B cell (primary cell): ENCODE measurements at regions not wholly inside any gene's neighbourhood (a gene's known extent, or its start where the extent isn't known, plus 50 kb on each side); places are given as distances from the start of the nearest gene placed in this dataset.
"Not testable (repeated sequence)": the region's sequence is repeated elsewhere in the genome, so short reads cannot be mapped to it uniquely, and the experiment has no call there.

ENCODE experiments used
- ATAC-seq: fragments of 200-7000 bp; cut with Tn5 transposase; one replicate; pipeline ENCODE4 v1.10.0; 2021; ENCODE audit warnings: low read depth, mild to moderate bottlenecking, moderate number of reproducible peaks, moderate library complexity
- CTCF ChIA-PET: fragments of 350-600 bp; sonication (Branson Sonifier 250); formaldehyde crosslinking; loops from one replicate; lab custom pipeline; 2021; ENCODE audit warnings: antibody characterized with exemption, inconsistent platforms; lab: Charles Lee
- POLR2A ChIA-PET: fragments of 350-600 bp; sonication (Branson Sonifier 250); formaldehyde crosslinking; loops from one replicate; lab custom pipeline; 2021; ENCODE audit warnings: antibody characterized with exemption; lab: Charles Lee
- DNase-seq: peaks from one replicate; pipeline ENCODE4 v3.0.0; 2013
- H2AFZ ChIP-seq: 2 replicates; pipeline ENCODE4 v1.6.1; 2012; ENCODE audit warnings: mild to moderate bottlenecking, low read depth, low read length; ENCODE audit not compliant: insufficient read depth, poor library complexity, severe bottlenecking
- H3K27ac ChIP-seq, 2 donors: 1 replicate in 1 of 2; 2 replicates in 1 of 2; pipeline ENCODE4 v1.5.1; 2012 to 2013; ENCODE audit warnings: low read length in 2 of 2, mild to moderate bottlenecking in 2 of 2, moderate library complexity in 1 of 2
- H3K27me3 ChIP-seq, 4 experiments: fragments of 200-600 bp in 1 of 4; sonication (generic) in 1 of 4; replicated peaks in 1 of 4; 1 replicate in 2 of 4; 2 replicates in 2 of 4; pipeline versions ENCODE4 v1.6.1 to v1.7.0; 2013 to 2016; ENCODE audit warnings: low read length in 3 of 4, mild to moderate bottlenecking in 2 of 4, mixed read lengths in 1 of 4, moderate library complexity in 1 of 4; ENCODE audit not compliant: insufficient read depth in 4 of 4, control insufficient read depth in 3 of 4; ENCODE audit errors: control extremely low read depth in 1 of 4
- H3K36me3 ChIP-seq, 2 experiments: replicated peaks in 1 of 2; 1 replicate in 1 of 2; 2 replicates in 1 of 2; pipeline versions ENCODE4 v1.6.1 to v1.7.1; 2013; ENCODE audit warnings: low read length in 1 of 2; ENCODE audit not compliant: insufficient read depth in 2 of 2, control insufficient read depth in 1 of 2; ENCODE audit errors: control extremely low read depth in 1 of 2, extremely low read depth in 1 of 2
- H3K4me1 ChIP-seq, 2 donors: fragments of 200-600 bp in 1 of 2; sonication (generic) in 1 of 2; 1 replicate in 1 of 2; 2 replicates in 1 of 2; pipeline versions ENCODE4 v1.5.1 to v1.6.1; 2013 to 2017; ENCODE audit warnings: low read length in 2 of 2; ENCODE audit not compliant: control insufficient read depth in 2 of 2, insufficient read depth in 2 of 2
- H3K4me2 ChIP-seq: replicated peaks from 2 replicates; pipeline ENCODE3; 2012; ENCODE audit warnings: mild to moderate bottlenecking, low read depth, low read length; ENCODE audit not compliant: poor library complexity, severe bottlenecking
- H3K4me3 ChIP-seq, 5 experiments: fragments of 200-600 bp in 1 of 5; sonication (generic) in 1 of 5; 1 replicate in 3 of 5; 2 replicates in 2 of 5; pipeline versions ENCODE4 v1.5.1 to v1.7.0; 2011 to 2016; ENCODE audit warnings: low read length in 4 of 5, mild to moderate bottlenecking in 4 of 5, low read depth in 2 of 5, control low read depth in 1 of 5, moderate library complexity in 1 of 5; ENCODE audit not compliant: insufficient read depth in 1 of 5; ENCODE audit errors: control extremely low read depth in 1 of 5, extremely low read depth in 1 of 5
- H3K79me2 ChIP-seq: fragments of 200-600 bp; sonication (generic); one replicate; pipeline ENCODE4 v1.6.0; 2016; ENCODE audit warnings: low read length; ENCODE audit not compliant: control insufficient read depth, insufficient read depth
- H3K9ac ChIP-seq: fragments of 200-600 bp; sonication (generic); 2 replicates; pipeline ENCODE4 v1.6.1; 2017; ENCODE audit warnings: mild to moderate bottlenecking, low read length, moderate library complexity
- H3K9me3 ChIP-seq, 3 donors: one replicate each; pipeline versions ENCODE4 v1.6.1 to v1.7.1; 2013; ENCODE audit warnings: low read length in 2 of 3; ENCODE audit not compliant: control insufficient read depth in 2 of 3, insufficient read depth in 1 of 3; ENCODE audit errors: control extremely low read depth in 1 of 3
- H4K20me1 ChIP-seq: 2 replicates; pipeline ENCODE4 v1.6.0; 2012; ENCODE audit warnings: mild to moderate bottlenecking, low read length; ENCODE audit not compliant: insufficient read depth, control insufficient read depth, poor library complexity, severe bottlenecking
- H3K27ac Mint-ChIP-seq: one replicate; pipeline ENCODE4 v1.8.0; 2021; ENCODE audit warnings: mixed read lengths
- H3K27me3 Mint-ChIP-seq: one replicate; pipeline ENCODE4 v1.8.0; 2021; ENCODE audit warnings: mixed read lengths
- H3K4me1 Mint-ChIP-seq: one replicate; pipeline ENCODE4 v1.8.0; 2021; ENCODE audit warnings: mixed read lengths
- H3K4me3 Mint-ChIP-seq: one replicate; pipeline ENCODE4 v1.8.0; 2021; ENCODE audit warnings: mixed read lengths
- H3K9me3 Mint-ChIP-seq: one replicate; pipeline ENCODE4 v1.8.0; 2022; ENCODE audit warnings: mixed read lengths; ENCODE audit not compliant: insufficient read depth
- EZH2 ChIP-seq: IDR thresholded peaks from 2 replicates; pipeline ENCODE4 v1.6.1; 2012; ENCODE audit warnings: borderline replicate concordance, low read depth, mild to moderate bottlenecking, moderate library complexity, low read length; ENCODE audit not compliant: insufficient read depth, poor library complexity, severe bottlenecking
- WGBS: methylation state at CpG from one replicate; pipeline ENCODE4 v1.1.5; 2013; ENCODE audit warnings: missing lambda C conversion rate; ENCODE audit not compliant: insufficient coverage; 5-methylcytosine and 5-hydroxymethylcytosine counted together
- intact Hi-C: fragments of 100-400 bp; cut with micrococcal nuclease; formaldehyde crosslinking; loops from one replicate; pipeline ENCODE4 v1.10.0; 2022
- TF ChIP-seq, protein P1 (sequence below): fragments of 200-600 bp; IDR thresholded peaks from one replicate; pipeline ENCODE4 v1.8.0; 2022; ENCODE audit warnings: antibody characterized with exemption, mild to moderate bottlenecking

DNA sequence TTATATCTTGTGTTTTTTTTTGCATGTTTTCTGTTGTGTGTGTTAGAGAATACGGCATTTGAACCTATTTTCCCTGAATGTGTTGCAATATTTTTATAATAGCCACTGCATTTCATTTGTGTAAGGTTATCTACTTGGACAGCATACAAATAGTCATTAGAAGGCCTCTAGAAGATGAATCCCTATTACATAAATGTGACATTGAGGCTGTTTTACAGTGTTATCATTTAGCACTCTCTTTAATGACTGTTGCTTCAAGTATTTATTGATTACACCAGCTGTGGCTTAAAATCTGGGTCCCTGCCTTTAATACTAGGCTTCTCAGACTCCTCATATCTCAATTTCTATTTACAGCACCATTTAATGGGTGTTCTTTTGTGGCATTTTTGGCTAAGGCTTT is 465.8 kb downstream of the FRK start:
- TF ChIP-seq, protein P1, sequence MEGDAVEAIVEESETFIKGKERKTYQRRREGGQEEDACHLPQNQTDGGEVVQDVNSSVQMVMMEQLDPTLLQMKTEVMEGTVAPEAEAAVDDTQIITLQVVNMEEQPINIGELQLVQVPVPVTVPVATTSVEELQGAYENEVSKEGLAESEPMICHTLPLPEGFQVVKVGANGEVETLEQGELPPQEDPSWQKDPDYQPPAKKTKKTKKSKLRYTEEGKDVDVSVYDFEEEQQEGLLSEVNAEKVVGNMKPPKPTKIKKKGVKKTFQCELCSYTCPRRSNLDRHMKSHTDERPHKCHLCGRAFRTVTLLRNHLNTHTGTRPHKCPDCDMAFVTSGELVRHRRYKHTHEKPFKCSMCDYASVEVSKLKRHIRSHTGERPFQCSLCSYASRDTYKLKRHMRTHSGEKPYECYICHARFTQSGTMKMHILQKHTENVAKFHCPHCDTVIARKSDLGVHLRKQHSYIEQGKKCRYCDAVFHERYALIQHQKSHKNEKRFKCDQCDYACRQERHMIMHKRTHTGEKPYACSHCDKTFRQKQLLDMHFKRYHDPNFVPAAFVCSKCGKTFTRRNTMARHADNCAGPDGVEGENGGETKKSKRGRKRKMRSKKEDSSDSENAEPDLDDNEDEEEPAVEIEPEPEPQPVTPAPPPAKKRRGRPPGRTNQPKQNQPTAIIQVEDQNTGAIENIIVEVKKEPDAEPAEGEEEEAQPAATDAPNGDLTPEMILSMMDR: no peak
- TF ChIP-seq EZH2: no peak
- H3K4me3 Mint-ChIP-seq: no peak overlapping the region
- DNase-seq (no peak), ATAC-seq (no peak)
- H3K9me3 ChIP-seq: no peaks in the 10 kb centered on the region
- no CpG with 5 or more reads among the region's 1 CpG for WGBS
- ChIA-PET CTCF (no interaction called here), POLR2A (no interaction called here)
- H3K36me3 ChIP-seq: no peaks in the 10 kb centered on the region
- H3K27ac ChIP-seq: no peak overlapping the region
- no peaks in the 10 kb centered on the region for H3K27me3 ChIP-seq
- H3K4me3 ChIP-seq: no peak overlapping the region
- H3K9me3 Mint-ChIP-seq: no peaks in the 10 kb centered on the region
- no peaks in the 10 kb centered on the region for H3K79me2 ChIP-seq
- intact Hi-C loops: no loop called here
- H3K9ac ChIP-seq: no peak overlapping the region
- no peaks in the 10 kb centered on the region for H3K27me3 Mint-ChIP-seq
- no peaks in the 10 kb centered on the region for H3K4me1 ChIP-seq
- no peak overlapping the region for H3K27ac Mint-ChIP-seq
- no peak overlapping the region for H3K4me2 ChIP-seq
- no peaks in the 10 kb centered on the region for H4K20me1 ChIP-seq
- no peaks in the 10 kb centered on the region for H3K4me1 Mint-ChIP-seq
- H2AFZ ChIP-seq: no peak overlapping the region

DNA sequence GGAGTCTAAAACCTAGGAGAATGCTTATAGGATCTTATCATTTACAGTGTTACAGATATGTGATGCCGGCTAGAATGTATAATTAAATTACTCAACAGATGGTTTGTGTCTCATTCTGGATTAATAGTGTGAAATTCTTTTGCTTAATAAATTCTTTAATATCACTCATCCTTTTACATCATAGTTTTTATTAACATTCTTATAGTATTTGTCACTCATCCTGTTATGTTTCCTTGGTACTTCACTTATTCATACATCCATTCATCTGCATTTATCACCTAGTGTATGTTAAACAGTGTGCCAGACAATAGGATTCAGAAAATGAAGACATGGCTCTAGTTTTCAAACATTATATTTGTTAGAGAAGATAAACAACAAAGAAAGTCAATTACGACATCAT is 468.7 kb downstream of the FRK start:
- no peak for ATAC-seq
- no peaks in the 10 kb centered on the region for H3K4me1 Mint-ChIP-seq
- no peak overlapping the region for H3K4me2 ChIP-seq
- WGBS: no CpG with 5 or more reads among the region's 2 CpGs
- no peaks in the 10 kb centered on the region for H3K4me1 ChIP-seq
- H3K4me3 ChIP-seq: no peak overlapping the region
- no peaks in the 10 kb centered on the region for H3K9me3 Mint-ChIP-seq
- no peaks in the 10 kb centered on the region for H3K27me3 ChIP-seq
- ChIA-PET CTCF (no interaction called here), POLR2A (no interaction called here)
- H3K9me3 ChIP-seq: peaks cover 0 to 2% (median 0%) of the 10 kb centered on the region in 3 donors
- no peak overlapping the region for H3K27ac Mint-ChIP-seq
- H3K27me3 Mint-ChIP-seq: no peaks in the 10 kb centered on the region
- no peak overlapping the region for H3K27ac ChIP-seq
- intact Hi-C loops: no loop called here
- H2AFZ ChIP-seq: no peak overlapping the region
- no peak overlapping the region for H3K4me3 Mint-ChIP-seq
- no peak for DNase-seq
- no peaks in the 10 kb centered on the region for H4K20me1 ChIP-seq
- no peak overlapping the region for H3K9ac ChIP-seq
- no peaks in the 10 kb centered on the region for H3K36me3 ChIP-seq
- TF ChIP-seq EZH2: no peak
- no peaks in the 10 kb centered on the region for H3K79me2 ChIP-seq

DNA sequence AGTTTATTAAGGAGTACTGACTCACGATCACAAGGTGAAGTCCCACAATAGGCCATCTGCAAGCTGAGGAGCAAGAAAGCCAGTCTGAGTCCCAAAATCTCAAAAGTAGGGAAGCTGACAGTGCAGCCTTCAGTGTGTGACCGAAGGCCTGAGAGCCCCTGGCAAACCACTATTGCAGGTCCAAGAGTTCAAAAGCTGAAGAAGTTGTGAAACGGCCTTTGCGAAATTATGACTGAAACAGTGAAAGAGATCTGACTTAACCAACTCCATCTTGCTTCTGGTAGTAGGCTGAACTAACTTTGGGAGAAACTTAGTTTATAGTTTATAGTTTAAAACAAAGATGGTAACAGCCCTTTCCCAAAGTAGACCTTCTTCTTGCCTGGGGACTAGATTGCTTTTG is 471.6 kb downstream of the FRK start:
- H3K27me3 ChIP-seq, ATAC-seq, H3K36me3 ChIP-seq, H3K79me2 ChIP-seq, H3K4me1 ChIP-seq, H3K9me3 Mint-ChIP-seq, POLR2A ChIA-PET, H2AFZ ChIP-seq, H3K27ac ChIP-seq, H3K4me3 Mint-ChIP-seq, H4K20me1 ChIP-seq, H3K4me3 ChIP-seq, CTCF ChIA-PET, intact Hi-C loops, H3K4me1 Mint-ChIP-seq, DNase-seq, H3K9me3 ChIP-seq, H3K4me2 ChIP-seq, H3K27me3 Mint-ChIP-seq, H3K9ac ChIP-seq, H3K27ac Mint-ChIP-seq: not testable (repeated sequence)
- WGBS: 90% methylated on average over 2 of the region's 4 CpGs
